Body of pancreas (tissue), 4 donors: ENCODE measurements at regions not wholly inside any gene's neighbourhood (a gene's known extent, or its start where the extent isn't known, plus 50 kb on each side); places are given as distances from the start of the nearest gene placed in this dataset.

ENCODE experiments used
- ATAC-seq: fragments of 150-250 bp; one replicate; pipeline ENCODE4 v1.9.1; 2016
- DNase-seq, 4 donors: peaks; one replicate each; pipeline ENCODE4 v3.0.0-alpha.2; 2019
- H3K27ac ChIP-seq, 4 donors: fragments of 200-600 bp; sonication (generic); 1 replicate in 3 of 4; 2 replicates in 1 of 4; pipeline versions ENCODE4 v1.5.1 to v1.6.1; 2016 to 2019; ENCODE audit warnings: mild to moderate bottlenecking in 1 of 4, mixed read lengths in 1 of 4, moderate library complexity in 1 of 4
- H3K27me3 ChIP-seq, 2 donors: fragments of 200-600 bp; sonication (generic); one replicate each; pipeline ENCODE4 v1.6.0; 2016; ENCODE audit warnings: mild to moderate bottlenecking in 1 of 2
- H3K36me3 ChIP-seq, 2 donors: fragments of 200-600 bp; sonication (generic); replicated peaks in 1 of 2; 2 replicates each; pipeline ENCODE4 v1.5.1; 2016; ENCODE audit warnings: low read depth in 2 of 2; ENCODE audit not compliant: insufficient read depth in 1 of 2
- H3K4me1 ChIP-seq: fragments of 200-600 bp; sonication (generic); one replicate; pipeline ENCODE4 v1.6.0; 2016
- H3K4me3 ChIP-seq, 2 donors: fragments of 200-600 bp; sonication (generic); 1 replicate in 1 of 2; 2 replicates in 1 of 2; pipeline ENCODE4 v1.5.1; 2016 to 2019
- H3K9me3 ChIP-seq, 3 donors: fragments of 200-600 bp; sonication (generic); 1 replicate in 2 of 3; 2 replicates in 1 of 3; pipeline ENCODE4 v1.5.1; 2016
- CTCF ChIP-seq, 7 experiments: fragments of 450-650 bp in 4 of 7; fragments of 200-600 bp in 3 of 7; sonication (generic) in 3 of 7; IDR thresholded peaks; one replicate each; pipeline ENCODE4 v1.5.1; 2016 to 2019; ENCODE audit warnings: antibody characterized with exemption in 7 of 7
- POLR2A ChIP-seq, 3 donors: fragments of 450-650 bp; IDR thresholded peaks; one replicate each; pipeline ENCODE4 v1.6.1; 2016; ENCODE audit warnings: antibody characterized with exemption in 3 of 3, mild to moderate bottlenecking in 2 of 3
- WGBS, 2 donors: methylation state at CpG; one replicate each; pipeline ENCODE4 v1.1.5; 2017; 5-methylcytosine and 5-hydroxymethylcytosine counted together
- intact Hi-C: fragments of 100-400 bp; cut with DNase I; formaldehyde crosslinking; loops from one replicate; pipeline ENCODE4 v1.15.1; 2023

- no peak for TF ChIP-seq POLR2A (IDR thresholded peaks at IDR 0.05)
- TF ChIP-seq CTCF (IDR thresholded peaks at IDR 0.05), result no peak
- no peaks in the 10 kb centered on the region for H3K27me3 ChIP-seq
- no peaks in the 10 kb centered on the region for H3K36me3 ChIP-seq
- ATAC-seq (no peak), DNase-seq (no peak)
- H3K9me3 ChIP-seq, result no peaks in the 10 kb centered on the region
- intact Hi-C loops, result no loop called here
- WGBS, 2 donors, result 70 to 75% methylated on average over 7 of the region's 7 CpGs
- peaks cover 3% of the 10 kb centered on the region for H3K4me1 ChIP-seq
- H3K27ac ChIP-seq, result no peak overlapping the region
- no peak overlapping the region for H3K4me3 ChIP-seq
Measured at GRCh38 chr5:169435506-169436229, 134.7 kb upstream of the SLIT3 start.

- Histone ChIP-seq H3K9me3 (no peaks in the 10 kb centered on the region), H3K4me3 (no peak overlapping the region), H3K36me3 (no peaks in the 10 kb centered on the region), H3K27ac (no peak overlapping the region), H3K4me1 (no peaks in the 10 kb centered on the region), H3K27me3 (no peaks in the 10 kb centered on the region)
- no peak for DNase-seq
- ATAC-seq, result no peak
- no peak for TF ChIP-seq CTCF (IDR thresholded peaks at IDR 0.05)
- TF ChIP-seq POLR2A (IDR thresholded peaks at IDR 0.05), result no peak
- intact Hi-C loops, result no loop called here
- 74 to 77% methylated on average over 5 of the region's 5 CpGs for WGBS, 2 donors
Measured at GRCh38 chr5:169433221-169433651, 132.3 kb upstream of the SLIT3 start.

- no peaks in the 10 kb centered on the region for H3K4me1 ChIP-seq
- no peak for TF ChIP-seq CTCF (IDR thresholded peaks at IDR 0.05)
- TF ChIP-seq POLR2A (IDR thresholded peaks at IDR 0.05), result no peak
- no peak for ATAC-seq
- 57 to 59% methylated on average over 3 of the region's 3 CpGs for WGBS, 2 donors
- intact Hi-C loops, result no loop called here
- H3K36me3 ChIP-seq, result no peaks in the 10 kb centered on the region
- H3K9me3 ChIP-seq, result no peaks in the 10 kb centered on the region
- H3K4me3 ChIP-seq, result no peak overlapping the region
- no peak for DNase-seq
- no peaks in the 10 kb centered on the region for H3K27me3 ChIP-seq
- no peak overlapping the region for H3K27ac ChIP-seq
Measured at GRCh38 chr5:169431386-169431785, 130.4 kb upstream of the SLIT3 start.

GRCh38 chr5:169430671-169431070, 129.7 kb upstream of the SLIT3 start:
- intact Hi-C loops, result no loop called here

More at GRCh38 chr5:169430671-169431070, 129.7 kb upstream of the SLIT3 start:
- H3K36me3 ChIP-seq, result no peaks in the 10 kb centered on the region
- WGBS, 2 donors, result 89 to 95% methylated on average over 1 of the region's 1 CpG
- H3K9me3 ChIP-seq, result no peaks in the 10 kb centered on the region
- ATAC-seq, result no peak
- no peaks in the 10 kb centered on the region for H3K4me1 ChIP-seq
- no peak for DNase-seq
- H3K27me3 ChIP-seq, result no peaks in the 10 kb centered on the region
- no peak overlapping the region for H3K4me3 ChIP-seq
- H3K27ac ChIP-seq, result no peak overlapping the region
- TF ChIP-seq CTCF (IDR thresholded peaks at IDR 0.05), result no peak
- TF ChIP-seq POLR2A (IDR thresholded peaks at IDR 0.05), result no peak
